Stimulated activated naive CD4-positive, alpha-beta T cell (primary cell): ENCODE measurements at regions not wholly inside any gene's neighbourhood (a gene's known extent, or its start where the extent isn't known, plus 50 kb on each side); places are given as distances from the start of the nearest gene placed in this dataset.

Experiments
- DNase-seq, 6 experiments: peaks; one replicate each; lab custom pipeline; 2025; lab: John Stamatoyannopoulos, UW

- DNase-seq: no peak
Measured at GRCh38 chrY:19148783-19149182, 375.2 kb upstream of the HSFY2 start.

GRCh38 chrY:19146296-19146695 is 372.8 kb upstream of the HSFY2 start:
- no peak for DNase-seq

DNA sequence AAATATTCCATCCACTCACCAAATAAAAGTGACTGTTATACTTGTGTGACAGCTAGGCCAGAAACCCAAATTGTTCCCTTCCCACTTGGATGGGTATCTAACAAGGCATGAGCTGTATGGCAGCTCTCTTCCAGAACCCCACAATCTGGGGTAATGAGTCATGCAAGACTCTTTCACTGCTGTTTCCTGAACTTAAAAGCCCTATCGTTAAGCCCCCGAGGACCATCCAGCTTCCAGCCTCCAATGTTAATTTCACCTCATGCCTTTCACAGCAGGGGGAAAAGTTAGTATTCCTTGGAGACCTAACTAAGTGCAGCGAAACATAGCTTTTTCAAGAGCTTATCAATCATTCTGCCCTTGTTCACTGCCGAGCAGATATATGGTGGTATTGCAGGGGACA is 368.6 kb upstream of the HSFY2 start:
- DNase-seq: no peak

GRCh38 chrY:19140285-19140920 is 366.9 kb upstream of the HSFY2 start:
- DNase-seq: no peak

DNA sequence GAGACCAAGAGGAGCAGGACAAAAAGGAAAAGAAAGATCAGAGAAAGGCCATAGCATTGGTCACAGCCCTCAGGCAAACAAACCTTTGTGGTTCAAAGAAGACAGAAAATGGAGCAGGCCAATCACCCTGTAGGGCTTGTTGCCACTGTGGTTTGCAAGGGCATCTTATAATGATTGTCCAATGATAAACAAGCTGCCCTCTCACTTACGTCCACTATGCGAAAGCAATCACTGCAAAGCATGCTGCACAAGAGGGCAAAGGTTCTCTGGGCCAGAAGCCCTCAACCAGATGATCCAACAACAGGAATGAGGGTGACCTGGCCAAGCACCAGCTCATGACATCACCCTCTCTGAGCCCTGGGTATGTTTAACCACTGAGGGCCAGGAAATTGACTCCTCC is 360.9 kb upstream of the HSFY2 start:
- DNase-seq: no peak

- DNase-seq: no peak
Measured at GRCh38 chrY:19130569-19131358, 357.2 kb upstream of the HSFY2 start.

GRCh38 chrY:19126889-19127288 is 353.4 kb upstream of the HSFY2 start:
- DNase-seq: no peak

DNA sequence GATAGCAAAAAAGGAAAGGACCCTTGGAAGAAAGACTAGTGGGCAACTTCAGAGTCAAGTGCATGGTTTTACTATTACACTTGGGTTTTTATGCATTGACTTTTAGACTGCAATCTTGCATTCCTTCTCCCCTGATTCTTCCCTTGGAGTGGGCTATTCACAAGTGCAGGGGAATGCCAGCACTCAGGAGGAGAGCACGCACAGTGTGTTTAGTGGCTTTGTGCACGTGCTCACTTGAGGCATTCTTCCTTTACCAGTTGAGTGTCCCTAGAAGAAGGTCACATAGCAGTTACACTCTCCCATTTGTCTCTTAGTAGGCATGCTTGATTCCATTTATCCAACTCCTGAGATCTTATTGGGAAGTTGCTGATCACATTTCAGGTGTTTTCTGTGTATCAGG is 351.1 kb upstream of the HSFY2 start:
- DNase-seq: no peak

DNA sequence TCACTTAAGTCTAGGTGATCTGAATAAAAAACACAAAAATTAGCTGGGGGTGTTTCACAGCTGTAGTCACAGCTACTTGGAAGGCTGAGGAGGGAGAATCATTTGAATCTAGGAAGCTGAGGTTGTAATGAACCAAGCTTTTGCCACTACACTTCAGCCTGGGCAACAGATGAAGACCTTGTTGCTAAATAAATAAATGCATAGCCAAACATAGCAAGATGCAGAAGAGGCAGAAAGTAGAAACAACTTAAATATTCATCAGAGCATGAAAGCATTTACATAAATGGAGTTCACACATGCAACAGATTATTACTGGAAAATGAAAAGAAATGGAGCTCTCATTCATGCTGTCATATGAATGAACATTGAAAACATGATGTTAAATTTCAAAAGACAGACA is 348.9 kb upstream of the HSFY2 start:
- no peak for DNase-seq

DNA sequence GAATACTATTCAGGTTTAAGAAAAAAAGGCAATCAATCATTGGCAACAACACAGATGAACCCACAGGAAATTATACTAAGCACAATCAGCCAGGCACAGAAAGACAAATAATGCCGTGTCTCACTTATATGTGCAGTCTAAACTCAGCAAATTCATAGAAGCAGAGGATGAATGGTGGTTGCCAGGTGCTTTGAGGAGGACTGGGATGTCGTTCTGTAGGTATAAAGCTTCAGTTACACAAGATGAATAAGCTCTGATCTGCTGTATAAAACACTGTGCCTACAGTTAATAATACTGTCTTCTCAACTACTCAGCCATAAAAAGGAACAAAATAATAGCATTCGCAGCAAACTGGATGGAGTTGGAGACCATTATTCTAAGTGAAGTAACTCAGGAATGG is 324.8 kb upstream of the HSFY2 start:
- no peak for DNase-seq

GRCh38 chrY:19095460-19095859 is 321.9 kb upstream of the HSFY2 start:
- DNase-seq: no peak

DNA sequence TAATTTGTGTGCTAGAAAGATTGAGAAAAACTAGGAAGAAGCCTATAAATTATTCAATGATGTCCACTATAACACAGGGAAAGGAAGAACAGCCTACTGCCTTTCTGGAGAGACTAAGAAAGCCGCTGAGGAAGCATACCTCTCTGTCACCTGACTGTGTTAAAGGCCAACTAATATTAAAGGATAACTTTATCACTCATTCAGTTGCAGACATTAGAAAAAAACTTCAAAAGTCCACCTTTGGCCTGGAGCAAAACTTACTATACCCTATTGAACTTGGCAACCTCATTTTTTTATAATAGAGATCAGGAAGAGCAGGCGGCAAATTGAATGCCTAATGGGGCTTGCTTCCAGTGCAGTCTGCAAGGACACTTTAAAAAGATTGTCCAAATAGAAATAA is 309.5 kb upstream of the HSFY2 start:
- no peak for DNase-seq

- DNase-seq: peak in 2 of 6 experiments; percentile 0 to 3
Measured at GRCh38 chrY:19077698-19078113, 304.2 kb upstream of the HSFY2 start.

DNA sequence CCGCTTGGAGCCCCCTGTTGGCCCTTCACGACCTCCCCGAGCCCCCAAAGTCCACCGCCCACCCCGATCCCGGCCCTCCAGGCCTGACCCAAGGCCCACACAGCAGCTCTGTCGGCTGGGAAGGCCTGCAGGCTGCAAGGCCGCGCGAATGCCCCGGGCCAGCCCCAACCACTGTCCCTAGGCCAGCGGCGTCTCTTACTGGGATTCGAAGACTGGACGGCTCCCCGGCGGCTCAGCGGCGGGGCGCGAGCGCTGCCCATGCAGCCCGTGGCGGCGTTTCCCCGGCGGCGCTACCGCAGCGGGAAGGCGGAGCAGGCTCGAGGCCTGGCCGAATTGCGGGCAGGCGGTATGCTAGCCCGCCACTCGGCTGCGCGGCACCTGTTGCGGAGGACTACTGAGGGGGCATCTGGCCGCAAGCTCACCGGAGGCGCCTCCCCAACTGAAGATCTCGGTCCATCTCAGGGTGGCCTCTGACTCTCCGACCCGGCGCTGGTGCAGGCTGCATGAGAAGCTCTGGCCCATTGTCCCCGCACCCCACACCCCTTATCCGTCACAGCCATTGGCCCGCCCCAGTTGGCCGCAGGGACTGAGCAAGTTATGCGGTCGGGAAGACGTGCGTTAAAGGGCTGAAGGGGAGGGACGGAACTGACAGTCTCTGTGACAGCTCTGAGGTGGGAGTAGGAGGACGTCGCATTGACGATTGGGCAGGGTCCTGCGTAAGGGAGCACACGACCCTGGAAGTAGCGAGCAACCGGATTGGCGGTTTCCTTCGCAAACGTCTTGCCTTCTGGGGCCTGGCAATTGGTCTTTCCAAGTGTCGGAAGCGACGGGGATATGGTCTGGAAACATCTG is 303.5 kb upstream of the HSFY2 start:
- peak in 3 of 6 experiments; percentile 6 to 43 (median 32) for DNase-seq

DNA sequence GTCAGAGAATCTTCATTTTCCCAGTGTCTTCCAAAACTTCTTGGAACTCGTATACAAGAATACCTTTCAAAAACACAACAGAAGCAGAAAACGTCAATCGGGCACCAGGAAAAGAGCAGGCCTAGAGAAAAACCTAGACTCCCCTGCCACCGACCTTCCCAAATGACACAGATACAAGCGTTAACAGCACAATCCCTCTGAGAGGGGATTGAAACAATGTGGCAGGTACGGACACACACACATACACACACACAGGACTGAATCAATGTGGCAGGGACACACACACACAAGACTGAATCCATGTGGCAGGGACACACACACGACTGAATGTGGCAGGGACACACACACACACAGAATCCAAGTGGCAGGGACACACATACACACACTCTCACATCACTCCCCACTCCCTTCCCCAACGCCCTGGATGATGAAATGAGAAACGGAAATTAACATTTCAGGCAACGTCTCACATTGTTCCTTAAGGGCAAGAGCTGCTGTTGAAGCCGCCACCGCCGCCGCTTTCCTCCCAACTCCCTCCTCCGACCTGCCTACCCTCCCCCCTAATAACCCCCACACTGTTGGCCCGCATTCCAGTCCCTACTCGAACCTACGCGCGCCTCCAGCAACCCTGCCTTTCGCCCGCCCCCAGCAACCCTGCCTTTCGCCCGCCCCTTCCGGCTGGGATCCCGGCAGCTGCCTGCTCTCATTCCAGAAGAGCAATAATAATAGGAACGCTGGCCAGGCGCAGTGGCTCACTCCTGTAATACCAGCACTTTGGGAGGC is 302.1 kb upstream of the HSFY2 start:
- peak in 1 of 6 experiments; percentile 3 for DNase-seq

DNA sequence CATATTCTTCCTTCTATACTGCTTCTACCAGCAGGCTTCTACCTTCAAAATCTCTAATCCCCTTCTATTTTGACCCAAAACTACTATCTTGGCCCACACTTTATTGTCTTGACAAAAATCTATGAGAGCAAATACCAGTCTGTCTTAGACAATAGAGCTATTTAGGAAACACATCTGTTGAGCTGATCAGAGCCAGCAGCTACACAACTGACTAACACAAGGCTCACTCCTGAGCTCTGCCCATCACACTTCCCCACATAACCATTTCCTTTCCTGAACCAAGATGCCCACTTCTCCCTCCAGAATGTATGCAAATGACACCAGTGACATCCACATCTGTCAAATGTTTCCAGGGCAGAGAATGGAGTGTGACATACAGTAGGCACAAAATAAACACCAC is 293.9 kb upstream of the HSFY2 start:
- no peak for DNase-seq

DNA sequence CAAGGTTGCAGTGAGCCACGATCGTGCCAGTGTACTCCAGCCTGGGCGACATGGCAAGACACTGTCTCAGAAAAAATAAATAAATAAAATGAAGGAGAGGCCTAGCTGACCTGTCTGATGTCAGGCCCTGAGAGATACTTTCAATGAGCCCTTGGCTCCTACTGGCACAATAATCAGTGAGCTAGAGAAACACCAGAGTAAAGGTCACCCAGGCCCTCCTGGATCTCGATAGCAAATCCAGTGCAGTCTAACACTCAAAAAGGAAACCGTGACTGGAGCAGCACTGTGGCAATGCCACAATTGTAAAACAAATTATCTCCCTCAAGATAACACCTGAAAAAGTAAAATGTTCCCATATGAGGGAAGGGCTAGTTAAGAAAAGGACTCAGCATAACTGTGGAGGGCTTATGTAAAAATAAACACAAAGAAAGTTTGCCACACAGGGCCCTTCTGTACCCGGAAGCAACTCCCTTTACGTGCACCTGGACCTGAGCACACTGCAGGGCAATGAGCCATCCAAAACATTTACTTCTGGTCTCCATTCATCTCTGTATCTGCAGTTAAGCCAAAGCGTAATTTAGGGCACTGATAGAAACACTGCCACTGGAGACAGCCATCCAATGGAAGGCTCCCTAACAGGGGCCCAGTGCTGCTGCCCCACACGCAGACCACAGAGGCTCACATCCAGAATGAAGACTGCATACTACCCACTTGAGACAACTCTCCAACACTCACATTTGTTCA is 293.1 kb upstream of the HSFY2 start:
- DNase-seq: no peak

DNA sequence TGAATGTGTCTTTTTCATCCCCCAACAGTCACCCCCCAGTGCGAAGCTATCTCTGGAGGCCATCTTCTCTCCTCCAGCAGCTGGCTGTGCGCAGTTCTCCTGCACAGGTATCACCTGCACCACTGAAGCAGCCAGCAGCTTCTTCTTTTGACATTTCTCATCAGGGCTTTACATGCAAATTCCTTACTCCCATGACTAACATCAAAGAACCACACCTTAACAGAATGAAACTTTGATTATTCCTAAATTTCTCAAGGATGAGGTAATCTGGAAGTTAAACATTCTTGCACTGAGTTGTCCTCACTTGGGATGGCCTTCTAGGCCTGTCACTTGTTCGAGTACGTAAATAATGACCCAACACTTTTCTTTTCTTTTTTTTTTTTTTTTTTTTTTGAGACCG is 291.6 kb upstream of the HSFY2 start:
- DNase-seq: no peak

DNA sequence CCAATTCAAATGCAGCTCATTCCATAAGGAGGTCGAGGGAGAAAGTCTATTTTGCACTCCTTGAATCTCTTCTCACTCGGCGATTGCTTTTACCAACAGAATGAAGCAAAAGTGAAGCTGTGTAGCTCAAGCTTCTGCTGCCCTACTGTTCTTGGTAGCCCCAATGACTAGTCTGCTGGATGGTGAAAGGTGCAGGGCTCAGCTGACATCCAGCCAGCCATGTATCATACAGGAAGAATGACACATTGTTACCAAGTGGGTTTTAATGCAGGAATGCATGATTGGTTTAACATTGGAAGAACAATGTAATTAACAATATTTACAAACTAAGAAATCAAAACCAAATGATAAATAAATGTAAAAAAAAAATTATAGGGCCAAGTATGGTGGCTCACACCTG is 286.2 kb upstream of the HSFY2 start:
- DNase-seq: no peak

DNA sequence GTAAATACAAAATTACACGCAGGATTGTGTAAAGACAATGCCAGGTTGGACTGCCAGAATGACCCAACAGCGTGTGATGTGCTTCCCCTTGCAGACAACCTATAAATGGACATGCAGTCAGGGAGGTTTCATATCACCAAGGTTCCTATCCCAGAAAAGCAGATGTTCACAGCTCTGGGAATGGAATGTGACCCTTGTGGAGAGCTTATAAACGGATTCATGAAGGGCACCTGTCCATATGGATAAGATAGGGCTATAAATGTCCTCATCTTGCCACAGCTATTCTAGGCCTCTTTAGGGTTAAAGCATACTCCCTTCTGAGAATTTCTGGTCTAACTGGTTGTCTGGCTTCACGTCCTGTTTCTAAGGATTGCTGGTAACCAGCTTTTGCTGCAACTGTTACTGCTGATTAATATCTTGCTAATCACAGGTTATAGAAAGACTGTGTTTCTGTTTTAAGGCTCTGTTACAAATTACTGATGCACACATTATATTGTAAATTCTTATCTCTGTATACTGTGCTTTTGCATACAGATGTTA is 285.4 kb upstream of the HSFY2 start:
- no peak for DNase-seq

DNA sequence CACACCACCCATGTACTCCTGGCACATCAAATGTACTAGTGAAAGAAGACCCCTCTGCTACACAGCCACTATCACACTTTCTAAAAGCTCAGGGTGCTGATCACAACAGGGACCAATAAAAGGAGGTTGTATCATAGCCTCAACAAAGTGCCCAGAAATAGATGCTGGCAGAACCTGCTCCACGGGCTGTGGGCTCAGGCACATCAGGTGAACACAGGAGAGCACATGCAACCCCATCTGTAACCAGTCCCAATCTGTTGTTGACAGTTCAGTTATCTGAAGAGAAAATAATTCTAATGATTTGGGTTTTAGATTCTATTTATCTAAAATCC is 282.6 kb upstream of the HSFY2 start:
- no peak for DNase-seq
